ENCODE measurements at regions not wholly inside any gene's neighbourhood (a gene's known extent, or its start where the extent isn't known, plus 50 kb on each side); places are given as distances from the start of the nearest gene placed in this dataset.

DNA sequence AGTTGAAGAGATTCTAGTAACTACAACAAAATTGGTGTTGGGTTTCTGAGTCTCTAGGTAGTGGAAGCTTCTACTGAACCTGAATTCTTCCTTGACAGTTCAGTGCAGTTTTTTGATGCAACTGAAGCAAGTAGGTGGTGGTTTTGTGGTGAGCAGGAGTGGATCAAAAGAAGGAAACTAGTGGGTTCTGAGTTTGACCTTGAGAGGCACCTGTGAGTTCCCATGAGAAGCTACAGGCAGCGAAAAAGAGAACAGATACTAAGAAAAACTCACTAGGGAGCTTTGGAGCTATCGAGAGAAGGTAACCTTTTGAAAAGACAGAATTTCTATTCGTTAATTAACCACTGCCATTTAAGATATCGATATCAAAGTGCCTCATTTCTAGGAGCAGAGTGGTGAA, 145.2 kb downstream of the PDHA2 start:
- H3K4me1 ChIP-seq (ENCODE audit: control insufficient read depth in 1 of 2, insufficient read depth in 2 of 2, low read length in 2 of 2), result peaks cover 2 to 9% of the 10 kb centered on the region in 2 experiments
- no peaks in the 10 kb centered on the region for H3K27me3 ChIP-seq (ENCODE audit: insufficient read depth, low read length)
- no peak overlapping the region for H3K4me2 ChIP-seq (ENCODE audit: low read length)
- H3K14ac ChIP-seq (ENCODE audit: low read length), result no peak overlapping the region
- H3K36me3 ChIP-seq (ENCODE audit: control insufficient read depth in 1 of 2, insufficient read depth in 2 of 2, low read length in 2 of 2), result no peaks in the 10 kb centered on the region
- no peaks in the 10 kb centered on the region for H3K79me1 ChIP-seq (ENCODE audit: low read length)
- no peak overlapping the region for H3K4ac ChIP-seq (ENCODE audit: low read depth, low read length)
- H2AFZ ChIP-seq (ENCODE audit: insufficient read depth, low read length, poor library complexity), result no peak overlapping the region
- H2AK5ac ChIP-seq (ENCODE audit: low read length), result no peak overlapping the region
- WGBS (ENCODE audit: extremely low coverage, insufficient coverage, insufficient read length), result no CpG with 5 or more reads among the region's 4 CpGs
- no peak overlapping the region for H3K4me3 ChIP-seq (ENCODE audit: low read depth, low read length)
- H3K9ac ChIP-seq (ENCODE audit: low read length), result no peak overlapping the region
- no peak overlapping the region for H3K23ac ChIP-seq (ENCODE audit: low read length)
- H3K18ac ChIP-seq (ENCODE audit: low read length), result no peak overlapping the region
- H3K27ac ChIP-seq (ENCODE audit: low read depth, low read length), result no peak overlapping the region
- no peak overlapping the region for H2BK5ac ChIP-seq (ENCODE audit: low read depth, low read length, poor library complexity)
- no peak overlapping the region for H4K91ac ChIP-seq (ENCODE audit: low read depth, low read length)
- no peak overlapping the region for H2BK120ac ChIP-seq (ENCODE audit: insufficient read depth, low read length, poor library complexity)
- no peak overlapping the region for H2BK12ac ChIP-seq (ENCODE audit: low read length)
- DNase-seq, result no peak
- H4K12ac ChIP-seq (ENCODE audit: low read depth, low read length), result no peak overlapping the region
- H3K9me3 ChIP-seq (ENCODE audit: insufficient read depth, low read depth, low read length), result peaks cover 10% of the 10 kb centered on the region
- no peak overlapping the region for H4K8ac ChIP-seq (ENCODE audit: low read depth, low read length)
- H3K79me2 ChIP-seq (ENCODE audit: control insufficient read depth, insufficient read depth, low read length, poor library complexity), result no peaks in the 10 kb centered on the region

DNA sequence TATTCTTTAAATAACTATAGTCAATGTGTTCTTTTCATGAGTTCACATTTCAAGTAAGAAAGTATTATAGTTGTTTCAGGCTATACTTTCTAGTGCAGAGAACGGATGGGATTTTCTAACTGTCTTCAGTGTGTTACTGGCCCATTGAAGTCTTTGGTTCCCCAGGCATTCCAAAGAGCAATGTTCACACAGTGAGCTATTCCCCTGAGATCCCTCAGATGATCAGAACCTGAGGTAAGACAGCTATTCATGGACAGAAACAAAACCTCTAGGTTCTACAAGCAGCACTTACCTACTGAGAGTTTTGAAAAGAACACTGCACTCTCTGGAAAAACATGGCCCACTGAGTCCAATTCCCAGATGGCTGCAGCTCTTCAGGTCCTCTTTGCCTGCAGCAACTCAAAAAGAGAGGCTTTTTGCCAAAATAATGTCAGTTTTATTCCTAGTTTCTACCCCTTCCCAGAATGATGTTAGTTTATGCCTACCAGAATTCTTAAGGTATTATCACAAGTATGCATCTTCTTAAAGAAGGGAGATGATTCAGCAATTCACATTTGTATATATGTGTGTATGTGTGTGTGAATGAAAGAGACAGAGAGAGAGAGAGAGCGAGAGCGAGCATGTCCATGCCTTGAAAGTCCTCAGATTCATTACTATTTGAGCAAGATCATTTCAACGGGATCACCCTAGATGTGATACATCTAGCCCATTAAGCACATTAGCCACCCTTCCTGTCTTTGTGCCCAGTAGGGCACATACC, 146.1 kb downstream of the PDHA2 start:
- Histone ChIP-seq H3K23ac (ENCODE audit: low read length) (no peak overlapping the region), H3K79me2 (ENCODE audit: control insufficient read depth, insufficient read depth, low read length, poor library complexity) (no peaks in the 10 kb centered on the region), H2AK5ac (ENCODE audit: low read length) (no peak overlapping the region), H3K27me3 (ENCODE audit: insufficient read depth, low read length) (no peaks in the 10 kb centered on the region), H3K4me3 (ENCODE audit: low read depth, low read length) (no peak overlapping the region), H4K91ac (ENCODE audit: low read depth, low read length) (no peak overlapping the region), H3K4me2 (ENCODE audit: low read length) (no peak overlapping the region), H2BK120ac (ENCODE audit: insufficient read depth, low read length, poor library complexity) (no peak overlapping the region), H4K8ac (ENCODE audit: low read depth, low read length) (no peak overlapping the region), H3K9me3 (ENCODE audit: insufficient read depth, low read depth, low read length) (peaks cover 4% of the 10 kb centered on the region), H3K27ac (ENCODE audit: low read depth, low read length) (no peak overlapping the region), H3K36me3 (ENCODE audit: control insufficient read depth in 1 of 2, insufficient read depth in 2 of 2, low read length in 2 of 2) (no peaks in the 10 kb centered on the region), H3K79me1 (ENCODE audit: low read length) (no peaks in the 10 kb centered on the region), H2AFZ (ENCODE audit: insufficient read depth, low read length, poor library complexity) (no peak overlapping the region), H2BK12ac (ENCODE audit: low read length) (no peak overlapping the region), H3K9ac (ENCODE audit: low read length) (no peak overlapping the region), H4K12ac (ENCODE audit: low read depth, low read length) (no peak overlapping the region), H3K4ac (ENCODE audit: low read depth, low read length) (no peak overlapping the region), H3K18ac (ENCODE audit: low read length) (no peak overlapping the region), H3K14ac (ENCODE audit: low read length) (no peak overlapping the region), H2BK5ac (ENCODE audit: low read depth, low read length, poor library complexity) (no peak overlapping the region), H3K4me1 (ENCODE audit: control insufficient read depth in 1 of 2, insufficient read depth in 2 of 2, low read length in 2 of 2) (peaks cover 0 to 4% of the 10 kb centered on the region in 2 experiments)
- WGBS (ENCODE audit: extremely low coverage, insufficient coverage, insufficient read length), result no CpG with 5 or more reads among the region's 4 CpGs
- DNase-seq, result no peak

DNA sequence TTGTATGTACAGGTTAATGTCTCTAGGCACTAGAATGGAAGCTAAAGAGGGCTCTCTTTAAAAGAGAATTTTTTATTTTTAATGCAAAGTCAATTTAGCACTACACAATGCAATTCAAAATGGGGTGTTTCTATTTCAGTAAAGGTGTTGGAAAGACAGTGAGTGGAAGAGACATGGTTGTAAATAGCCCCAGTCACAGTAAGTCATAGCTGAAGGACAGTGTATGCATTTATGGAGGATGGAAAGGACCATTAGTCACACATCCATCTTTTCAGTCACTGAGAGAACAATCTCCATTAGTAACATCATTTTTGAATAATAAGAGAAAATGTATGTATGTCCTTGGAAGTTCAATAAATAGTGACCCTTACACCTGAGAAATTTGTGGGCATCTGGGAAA, 148.0 kb downstream of the PDHA2 start:
- H4K12ac ChIP-seq (ENCODE audit: low read depth, low read length), result no peak overlapping the region
- H2BK12ac ChIP-seq (ENCODE audit: low read length), result no peak overlapping the region
- no peak overlapping the region for H3K4me3 ChIP-seq (ENCODE audit: low read depth, low read length)
- H2AFZ ChIP-seq (ENCODE audit: insufficient read depth, low read length, poor library complexity), result no peak overlapping the region
- no peak overlapping the region for H3K9ac ChIP-seq (ENCODE audit: low read length)
- H3K23ac ChIP-seq (ENCODE audit: low read length), result no peak overlapping the region
- H3K9me3 ChIP-seq (ENCODE audit: insufficient read depth, low read depth, low read length), result peaks cover 1% of the 10 kb centered on the region
- no peak overlapping the region for H2BK5ac ChIP-seq (ENCODE audit: low read depth, low read length, poor library complexity)
- H3K4ac ChIP-seq (ENCODE audit: low read depth, low read length), result no peak overlapping the region
- H3K79me2 ChIP-seq (ENCODE audit: control insufficient read depth, insufficient read depth, low read length, poor library complexity), result no peaks in the 10 kb centered on the region
- no peak overlapping the region for H3K4me2 ChIP-seq (ENCODE audit: low read length)
- H2AK5ac ChIP-seq (ENCODE audit: low read length), result no peak overlapping the region
- H3K36me3 ChIP-seq (ENCODE audit: control insufficient read depth in 1 of 2, insufficient read depth in 2 of 2, low read length in 2 of 2), result no peaks in the 10 kb centered on the region
- no peak overlapping the region for H4K91ac ChIP-seq (ENCODE audit: low read depth, low read length)
- H3K4me1 ChIP-seq (ENCODE audit: control insufficient read depth in 1 of 2, insufficient read depth in 2 of 2, low read length in 2 of 2), result peaks cover 0 to 4% of the 10 kb centered on the region in 2 experiments
- H3K27me3 ChIP-seq (ENCODE audit: insufficient read depth, low read length), result no peaks in the 10 kb centered on the region
- DNase-seq, result no peak
- no peak overlapping the region for H3K27ac ChIP-seq (ENCODE audit: low read depth, low read length)
- no peak overlapping the region for H4K8ac ChIP-seq (ENCODE audit: low read depth, low read length)
- H3K14ac ChIP-seq (ENCODE audit: low read length), result no peak overlapping the region
- no peaks in the 10 kb centered on the region for H3K79me1 ChIP-seq (ENCODE audit: low read length)
- no peak overlapping the region for H3K18ac ChIP-seq (ENCODE audit: low read length)
- no peak overlapping the region for H2BK120ac ChIP-seq (ENCODE audit: insufficient read depth, low read length, poor library complexity)

DNA sequence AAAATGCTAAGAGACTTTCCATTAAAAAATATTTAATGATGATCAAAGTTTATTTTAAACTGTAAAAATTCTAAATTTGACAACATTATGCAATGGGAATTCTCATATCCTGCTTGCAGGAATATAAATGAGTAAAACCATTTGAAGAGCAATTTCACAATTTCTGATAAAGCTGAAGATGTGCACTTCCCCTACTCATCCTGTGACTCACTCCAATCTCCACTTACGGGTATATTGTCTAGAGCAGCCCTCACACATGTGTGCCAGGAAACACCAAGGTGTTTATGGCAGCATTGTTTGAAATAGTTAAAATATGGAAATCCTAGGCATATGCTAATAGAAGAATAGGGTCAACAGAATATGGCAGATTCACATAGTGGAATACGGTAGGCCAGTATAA, 158.4 kb downstream of the PDHA2 start:
- no peak overlapping the region for H2BK120ac ChIP-seq (ENCODE audit: insufficient read depth, low read length, poor library complexity)
- no CpG with 5 or more reads among the region's 2 CpGs for WGBS (ENCODE audit: extremely low coverage, insufficient coverage, insufficient read length)
- H3K4ac ChIP-seq (ENCODE audit: low read depth, low read length), result no peak overlapping the region
- H3K4me1 ChIP-seq (ENCODE audit: control insufficient read depth in 1 of 2, insufficient read depth in 2 of 2, low read length in 2 of 2), result no peaks in the 10 kb centered on the region
- H3K79me1 ChIP-seq (ENCODE audit: low read length), result no peaks in the 10 kb centered on the region
- no peak overlapping the region for H3K9ac ChIP-seq (ENCODE audit: low read length)
- no peaks in the 10 kb centered on the region for H3K9me3 ChIP-seq (ENCODE audit: insufficient read depth, low read depth, low read length)
- H3K79me2 ChIP-seq (ENCODE audit: control insufficient read depth, insufficient read depth, low read length, poor library complexity), result no peaks in the 10 kb centered on the region
- H3K27ac ChIP-seq (ENCODE audit: low read depth, low read length), result no peak overlapping the region
- DNase-seq, result no peak
- H2BK12ac ChIP-seq (ENCODE audit: low read length), result no peak overlapping the region
- H3K23ac ChIP-seq (ENCODE audit: low read length), result no peak overlapping the region
- H3K4me3 ChIP-seq (ENCODE audit: low read depth, low read length), result no peak overlapping the region
- H2AK5ac ChIP-seq (ENCODE audit: low read length), result no peak overlapping the region
- no peak overlapping the region for H3K4me2 ChIP-seq (ENCODE audit: low read length)
- H4K8ac ChIP-seq (ENCODE audit: low read depth, low read length), result no peak overlapping the region
- no peak overlapping the region for H2AFZ ChIP-seq (ENCODE audit: insufficient read depth, low read length, poor library complexity)
- H4K91ac ChIP-seq (ENCODE audit: low read depth, low read length), result no peak overlapping the region
- H3K27me3 ChIP-seq (ENCODE audit: insufficient read depth, low read length), result no peaks in the 10 kb centered on the region
- H3K14ac ChIP-seq (ENCODE audit: low read length), result no peak overlapping the region
- no peak overlapping the region for H3K18ac ChIP-seq (ENCODE audit: low read length)
- H2BK5ac ChIP-seq (ENCODE audit: low read depth, low read length, poor library complexity), result no peak overlapping the region
- no peaks in the 10 kb centered on the region for H3K36me3 ChIP-seq (ENCODE audit: control insufficient read depth in 1 of 2, insufficient read depth in 2 of 2, low read length in 2 of 2)
- H4K12ac ChIP-seq (ENCODE audit: low read depth, low read length), result no peak overlapping the region

Measured in trophoblast cell (in vitro differentiated cells and primary cell).